ENCODE measurements at regions not wholly inside any gene's neighbourhood (a gene's known extent, or its start where the extent isn't known, plus 50 kb on each side); places are given as distances from the start of the nearest gene placed in this dataset.

DNA sequence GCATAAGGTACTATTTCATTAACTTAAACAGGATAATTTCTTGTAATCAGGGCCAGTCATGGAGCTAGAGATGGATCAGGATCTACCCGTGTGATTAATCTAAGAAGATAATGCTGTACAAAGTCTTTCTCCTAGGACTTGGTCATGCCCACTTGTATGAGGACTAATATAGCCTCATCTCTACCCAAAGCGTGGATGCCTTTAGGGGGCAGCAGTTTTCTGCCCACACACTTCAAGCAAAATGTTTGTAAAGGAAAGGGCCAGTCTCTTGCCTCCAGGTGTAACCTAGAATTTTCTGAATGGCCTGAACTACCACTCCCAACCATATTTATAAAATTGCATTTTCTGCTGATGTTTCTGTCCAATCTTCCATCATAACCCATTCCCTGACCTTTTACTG is 764.0 kb upstream of the IGFBP3 start:
- Mint-ChIP-seq H3K9me3 (ENCODE audit: low read depth, unreplicated experiment) (peaks cover 4% of the 10 kb centered on the region), H3K4me1 (ENCODE audit: low read depth, unreplicated experiment) (peaks cover 19% of the 10 kb centered on the region), H3K27ac (ENCODE audit: unreplicated experiment) (peak overlapping the region; percentile 46), H3K36me3 (ENCODE audit: insufficient read depth, unreplicated experiment) (no peaks in the 10 kb centered on the region), H3K4me3 (ENCODE audit: low read depth, unreplicated experiment) (no peak overlapping the region), H3K27me3 (ENCODE audit: unreplicated experiment) (no peaks in the 10 kb centered on the region)
- BruUV-seq (replicated peaks), result no TSS peak
- CTCF ChIA-PET, result interaction anchor here (0.7 kb wide), 1 partner anchor 426 kb away, joined by 3 read pairs; no protein-coding TSS in a partner anchor
- TF ChIP-seq, protein P1, sequence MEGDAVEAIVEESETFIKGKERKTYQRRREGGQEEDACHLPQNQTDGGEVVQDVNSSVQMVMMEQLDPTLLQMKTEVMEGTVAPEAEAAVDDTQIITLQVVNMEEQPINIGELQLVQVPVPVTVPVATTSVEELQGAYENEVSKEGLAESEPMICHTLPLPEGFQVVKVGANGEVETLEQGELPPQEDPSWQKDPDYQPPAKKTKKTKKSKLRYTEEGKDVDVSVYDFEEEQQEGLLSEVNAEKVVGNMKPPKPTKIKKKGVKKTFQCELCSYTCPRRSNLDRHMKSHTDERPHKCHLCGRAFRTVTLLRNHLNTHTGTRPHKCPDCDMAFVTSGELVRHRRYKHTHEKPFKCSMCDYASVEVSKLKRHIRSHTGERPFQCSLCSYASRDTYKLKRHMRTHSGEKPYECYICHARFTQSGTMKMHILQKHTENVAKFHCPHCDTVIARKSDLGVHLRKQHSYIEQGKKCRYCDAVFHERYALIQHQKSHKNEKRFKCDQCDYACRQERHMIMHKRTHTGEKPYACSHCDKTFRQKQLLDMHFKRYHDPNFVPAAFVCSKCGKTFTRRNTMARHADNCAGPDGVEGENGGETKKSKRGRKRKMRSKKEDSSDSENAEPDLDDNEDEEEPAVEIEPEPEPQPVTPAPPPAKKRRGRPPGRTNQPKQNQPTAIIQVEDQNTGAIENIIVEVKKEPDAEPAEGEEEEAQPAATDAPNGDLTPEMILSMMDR (IDR thresholded peaks at IDR 0.05; ENCODE audit: unreplicated experiment), result peak; percentile 25
- peak; percentile 14 for DNase-seq
- intact Hi-C loops (cut with micrococcal nuclease; ENCODE audit: unreplicated experiment), result no loop called here

DNA sequence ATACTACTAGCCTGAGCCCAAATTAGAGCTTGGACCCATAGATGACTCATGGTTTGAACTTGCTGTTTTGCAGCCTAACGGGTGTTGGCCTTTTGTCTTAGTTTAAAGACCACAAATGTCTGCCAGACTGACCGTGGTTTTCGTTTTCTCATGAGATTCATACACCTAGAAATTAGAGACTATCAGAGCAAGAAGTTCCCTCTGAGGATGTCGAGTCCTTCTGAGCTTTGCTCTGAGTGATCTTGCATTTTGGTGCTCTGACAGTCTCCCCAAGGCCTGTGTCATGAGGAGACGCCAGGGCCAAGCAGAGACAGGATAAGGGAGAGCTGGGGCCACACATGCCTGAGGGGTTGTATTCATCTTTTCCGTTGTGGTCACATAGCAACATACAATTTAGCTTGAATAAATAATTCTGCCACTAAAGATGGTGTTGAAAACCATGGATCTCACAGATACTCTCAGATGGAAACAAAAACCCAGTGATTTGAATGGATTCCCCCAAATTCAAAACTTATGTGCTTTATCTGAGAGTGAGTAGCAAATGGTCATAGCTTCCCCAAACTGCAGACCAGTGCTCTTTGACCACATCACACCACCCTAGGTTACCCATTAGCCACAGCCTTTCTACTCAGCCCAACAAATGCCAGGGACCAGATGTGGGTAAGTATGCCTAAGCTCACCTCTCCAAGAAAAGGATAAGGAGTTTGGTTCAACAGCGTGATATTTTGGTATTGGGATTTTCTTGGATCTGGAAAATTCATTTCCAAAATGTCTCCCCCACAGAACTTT is 762.0 kb upstream of the IGFBP3 start:
- Mint-ChIP-seq H3K27ac (ENCODE audit: unreplicated experiment) (no peak overlapping the region), H3K9me3 (ENCODE audit: low read depth, unreplicated experiment) (peaks cover 4% of the 10 kb centered on the region), H3K4me1 (ENCODE audit: low read depth, unreplicated experiment) (peaks cover 30% of the 10 kb centered on the region), H3K4me3 (ENCODE audit: low read depth, unreplicated experiment) (no peak overlapping the region), H3K27me3 (ENCODE audit: unreplicated experiment) (no peaks in the 10 kb centered on the region), H3K36me3 (ENCODE audit: insufficient read depth, unreplicated experiment) (no peaks in the 10 kb centered on the region)
- TF ChIP-seq, protein P1 (IDR thresholded peaks at IDR 0.05; ENCODE audit: unreplicated experiment), result no peak
- CTCF ChIA-PET, result interaction anchor here (0.7 to 1.6 kb wide), 3 partner anchors 11 to 45 kb away, joined by 3 to 6 read pairs (median 4); no protein-coding TSS in a partner anchor
- intact Hi-C loops (cut with micrococcal nuclease; ENCODE audit: unreplicated experiment), result no loop called here
- no peak for DNase-seq
- BruUV-seq (replicated peaks), result no TSS peak

DNA sequence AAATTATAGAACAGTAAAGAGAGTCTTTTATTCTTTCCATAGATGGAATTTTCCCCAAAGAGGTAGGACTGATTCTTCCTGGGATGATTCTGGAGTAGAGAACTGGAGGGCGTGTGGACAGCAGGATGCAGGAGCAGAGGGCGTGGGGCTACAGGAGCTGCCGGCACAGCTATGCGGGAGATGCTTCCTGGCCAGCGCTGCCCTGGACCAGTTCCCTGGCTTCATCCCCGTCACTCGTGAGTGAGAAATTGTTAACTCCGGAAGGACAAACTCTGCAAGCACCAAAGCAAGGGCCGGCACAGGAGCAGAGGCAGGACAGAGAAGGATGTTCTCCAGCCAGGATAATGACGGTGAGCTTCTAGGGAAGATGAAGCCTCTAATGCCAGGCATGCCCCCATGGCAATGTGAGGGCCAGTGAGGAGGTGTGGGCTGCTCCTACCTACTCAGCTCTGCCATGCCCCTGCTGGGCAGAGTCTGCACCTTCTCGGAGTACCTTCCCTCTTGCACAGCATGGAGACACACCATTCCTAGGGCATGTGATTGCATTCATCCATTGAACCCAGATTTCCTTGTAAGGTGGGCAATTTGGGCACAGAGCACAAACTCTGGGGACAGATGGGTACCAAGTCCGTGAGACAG is 760.9 kb upstream of the IGFBP3 start:
- peak; percentile 17 for DNase-seq
- H3K9me3 Mint-ChIP-seq (ENCODE audit: low read depth, unreplicated experiment), result peaks cover 5% of the 10 kb centered on the region
- H3K27me3 Mint-ChIP-seq (ENCODE audit: unreplicated experiment), result no peaks in the 10 kb centered on the region
- CTCF ChIA-PET, result interaction anchor here (0.6 to 1.3 kb wide), 2 partner anchors 12 to 401 kb away, joined by 3 to 6 read pairs; no protein-coding TSS in a partner anchor
- H3K36me3 Mint-ChIP-seq (ENCODE audit: insufficient read depth, unreplicated experiment), result no peaks in the 10 kb centered on the region
- H3K4me3 Mint-ChIP-seq (ENCODE audit: low read depth, unreplicated experiment), result no peak overlapping the region
- BruUV-seq (replicated peaks), result no TSS peak
- H3K27ac Mint-ChIP-seq (ENCODE audit: unreplicated experiment), result no peak overlapping the region
- intact Hi-C loops (cut with micrococcal nuclease; ENCODE audit: unreplicated experiment), result no loop called here
- TF ChIP-seq, protein P1 (IDR thresholded peaks at IDR 0.05; ENCODE audit: unreplicated experiment), result no peak
- peaks cover 30% of the 10 kb centered on the region for H3K4me1 Mint-ChIP-seq (ENCODE audit: low read depth, unreplicated experiment)

DNA sequence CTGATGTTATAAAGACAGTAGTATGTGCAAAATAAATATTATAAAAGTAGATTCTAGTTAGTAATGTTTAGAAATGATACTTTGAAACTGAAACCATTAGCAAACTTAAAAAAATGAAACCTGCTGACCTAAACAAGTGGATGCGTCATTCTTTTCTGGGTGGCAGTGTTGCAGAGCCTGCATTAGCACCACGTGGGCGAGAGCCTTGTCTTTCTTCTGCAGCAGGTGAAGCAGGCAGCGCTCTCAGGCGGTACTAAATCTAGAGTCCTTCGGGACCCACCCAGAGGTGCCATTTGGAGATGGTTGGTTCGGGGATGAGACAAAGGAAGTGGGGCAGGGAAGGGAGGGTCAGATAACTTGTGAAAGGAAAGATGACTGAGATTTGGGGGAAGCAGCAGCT is 759.1 kb upstream of the IGFBP3 start:
- H3K9me3 Mint-ChIP-seq (ENCODE audit: low read depth, unreplicated experiment), result peaks cover 7% of the 10 kb centered on the region
- H3K27ac Mint-ChIP-seq (ENCODE audit: unreplicated experiment), result peak overlapping the region; percentile 11
- TF ChIP-seq, protein P1 (IDR thresholded peaks at IDR 0.05; ENCODE audit: unreplicated experiment), result no peak
- peak overlapping the region; percentile 6 for H3K4me3 Mint-ChIP-seq (ENCODE audit: low read depth, unreplicated experiment)
- no TSS peak for BruUV-seq (replicated peaks)
- no peaks in the 10 kb centered on the region for H3K36me3 Mint-ChIP-seq (ENCODE audit: insufficient read depth, unreplicated experiment)
- no peaks in the 10 kb centered on the region for H3K27me3 Mint-ChIP-seq (ENCODE audit: unreplicated experiment)
- CTCF ChIA-PET, result no interaction called here
- peaks cover 30% of the 10 kb centered on the region for H3K4me1 Mint-ChIP-seq (ENCODE audit: low read depth, unreplicated experiment)
- DNase-seq, result peak; percentile 72
- intact Hi-C loops (cut with micrococcal nuclease; ENCODE audit: unreplicated experiment), result no loop called here

All from Calu3 (cell line).